Tibial nerve (tissue), 4 donors: ENCODE measurements at regions not wholly inside any gene's neighbourhood (a gene's known extent, or its start where the extent isn't known, plus 50 kb on each side); places are given as distances from the start of the nearest gene placed in this dataset.

Experiments
- DNase-seq, 2 donors: peaks; one replicate each; pipeline ENCODE4 v3.0.0-alpha.2; 2019; ENCODE audit warnings: low spot score in 2 of 2
- H3K27ac ChIP-seq, 4 donors: fragments of 200-600 bp; sonication (generic) in 3 of 4; one replicate each; pipeline ENCODE4 v1.5.1; 2017 to 2019; ENCODE audit warnings: mild to moderate bottlenecking in 1 of 4
- H3K27me3 ChIP-seq, 2 donors: fragments of 200-600 bp; sonication (generic) in 1 of 2; one replicate each; pipeline versions ENCODE4 v1.5.1 to v1.6.0; 2017 to 2019
- H3K36me3 ChIP-seq, 3 donors: fragments of 200-600 bp; sonication (generic); one replicate each; pipeline ENCODE4 v1.5.1; 2018 to 2019
- H3K4me1 ChIP-seq, 4 donors: fragments of 200-600 bp; sonication (generic) in 3 of 4; one replicate each; pipeline ENCODE4 v1.5.1; 2017 to 2019
- H3K4me3 ChIP-seq, 4 donors: fragments of 200-600 bp; sonication (generic) in 3 of 4; one replicate each; pipeline ENCODE4 v1.5.1; 2017 to 2019; ENCODE audit warnings: mild to moderate bottlenecking in 1 of 4, moderate library complexity in 1 of 4
- H3K9me3 ChIP-seq, 4 donors: fragments of 200-600 bp; sonication (generic) in 3 of 4; one replicate each; pipeline ENCODE4 v1.5.1; 2017 to 2019
- CTCF ChIP-seq, 5 experiments: fragments of 200-600 bp in 3 of 5; fragments of 450-650 bp in 2 of 5; sonication (generic) in 3 of 5; IDR thresholded peaks; one replicate each; pipeline ENCODE4 v1.5.1; 2016 to 2019; ENCODE audit warnings: antibody characterized with exemption in 5 of 5, mild to moderate bottlenecking in 3 of 5, moderate library complexity in 2 of 5
- EP300 ChIP-seq, 2 donors: sonication (generic); formaldehyde crosslinking; IDR thresholded peaks; one replicate each; pipeline ENCODE4 v1.6.1; 2017; ENCODE audit warnings: antibody characterized with exemption in 2 of 2, mild to moderate bottlenecking in 1 of 2
- POLR2A ChIP-seq, 2 donors: fragments of 450-650 bp; IDR thresholded peaks; one replicate each; pipeline ENCODE4 v1.6.1; 2017; ENCODE audit warnings: antibody characterized with exemption in 2 of 2, mild to moderate bottlenecking in 2 of 2, moderate library complexity in 2 of 2
- WGBS, 2 donors: methylation state at CpG; one replicate each; pipeline ENCODE4 v1.1.5; 2018; 5-methylcytosine and 5-hydroxymethylcytosine counted together

- WGBS, 2 donors, result 2 to 4% methylated on average over 1 of the region's 1 CpG
- no peaks in the 10 kb centered on the region for H3K27me3 ChIP-seq
- no peaks in the 10 kb centered on the region for H3K36me3 ChIP-seq
- DNase-seq, result no peak
- H3K4me1 ChIP-seq, result no peaks in the 10 kb centered on the region
- no peak overlapping the region for H3K27ac ChIP-seq
- no peak for TF ChIP-seq POLR2A (IDR thresholded peaks at IDR 0.05)
- no peak for TF ChIP-seq EP300 (IDR thresholded peaks at IDR 0.05)
- no peak for TF ChIP-seq CTCF (IDR thresholded peaks at IDR 0.05)
- no peaks in the 10 kb centered on the region for H3K9me3 ChIP-seq
- no peak overlapping the region for H3K4me3 ChIP-seq
Observed at GRCh38 chr1:110766336-110766647, 91.6 kb upstream of the KCNA3 start.

- Histone ChIP-seq H3K27ac (no peak overlapping the region), H3K4me1 (no peaks in the 10 kb centered on the region), H3K36me3 (no peaks in the 10 kb centered on the region), H3K4me3 (no peak overlapping the region), H3K27me3 (no peaks in the 10 kb centered on the region), H3K9me3 (no peaks in the 10 kb centered on the region)
- 16 to 19% methylated on average over 5 of the region's 5 CpGs for WGBS, 2 donors
- TF ChIP-seq CTCF (IDR thresholded peaks at IDR 0.05), result peak; percentile 57 to 69 (median 62)
- no peak for TF ChIP-seq EP300 (IDR thresholded peaks at IDR 0.05)
- DNase-seq, result peak in 1 of 2 donors; percentile 10
Observed at GRCh38 chr1:110765640-110766335, 91.0 kb upstream of the KCNA3 start.

GRCh38 chr1:110763149-110763548, 88.4 kb upstream of the KCNA3 start:
- H3K27me3 ChIP-seq, result peaks cover 0 to 21% of the 10 kb centered on the region in 2 donors
- H3K36me3 ChIP-seq, result no peaks in the 10 kb centered on the region
- H3K27ac ChIP-seq, result no peak overlapping the region
- H3K4me1 ChIP-seq, result no peaks in the 10 kb centered on the region
- no peak for TF ChIP-seq POLR2A (IDR thresholded peaks at IDR 0.05)
- no peak for TF ChIP-seq CTCF (IDR thresholded peaks at IDR 0.05)
- no peak for TF ChIP-seq EP300 (IDR thresholded peaks at IDR 0.05)
- 60 to 75% methylated on average over 4 of the region's 4 CpGs for WGBS, 2 donors
- H3K9me3 ChIP-seq, result no peaks in the 10 kb centered on the region
- DNase-seq, result no peak
- no peak overlapping the region for H3K4me3 ChIP-seq

- Histone ChIP-seq H3K36me3 (no peaks in the 10 kb centered on the region), H3K4me3 (no peak overlapping the region), H3K4me1 (no peaks in the 10 kb centered on the region), H3K27me3 (peaks cover 0 to 21% of the 10 kb centered on the region in 2 donors), H3K27ac (no peak overlapping the region), H3K9me3 (no peaks in the 10 kb centered on the region)
- no peak for DNase-seq
- WGBS, 2 donors, result 36 to 39% methylated on average over 2 of the region's 2 CpGs
- no peak for TF ChIP-seq POLR2A (IDR thresholded peaks at IDR 0.05)
- no peak for TF ChIP-seq EP300 (IDR thresholded peaks at IDR 0.05)
- no peak for TF ChIP-seq CTCF (IDR thresholded peaks at IDR 0.05)
Observed at GRCh38 chr1:110760321-110760720, 85.6 kb upstream of the KCNA3 start.

GRCh38 chr1:110756506-110756905, 81.8 kb upstream of the KCNA3 start:
- TF ChIP-seq POLR2A (IDR thresholded peaks at IDR 0.05) (no peak), EP300 (IDR thresholded peaks at IDR 0.05) (no peak), CTCF (IDR thresholded peaks at IDR 0.05) (no peak)
- Histone ChIP-seq H3K36me3 (no peaks in the 10 kb centered on the region), H3K9me3 (no peaks in the 10 kb centered on the region), H3K27me3 (peaks cover 0 to 21% of the 10 kb centered on the region in 2 donors), H3K27ac (no peak overlapping the region), H3K4me1 (no peaks in the 10 kb centered on the region), H3K4me3 (no peak overlapping the region)
- no peak for DNase-seq
- WGBS, 2 donors, result 87 to 88% methylated on average over 1 of the region's 1 CpG
